ENCODE measurements at regions not wholly inside any gene's neighbourhood (a gene's known extent, or its start where the extent isn't known, plus 50 kb on each side); places are given as distances from the start of the nearest gene placed in this dataset.

GRCh38 chr11:119880143-119880542 lies 151.1 kb upstream of the NECTIN1 start:
- H3K36me3 ChIP-seq (ENCODE audit: low read depth) = no peaks in the 10 kb centered on the region
- TF ChIP-seq CTCF (conservative IDR thresholded peaks at IDR 0.05) = no peak
- no peak for TF ChIP-seq EZH2 (IDR thresholded peaks at IDR 0.05; ENCODE audit: low read depth)
- ChIA-PET CTCF (no interaction called here), POLR2A (ENCODE audit: unreplicated experiment) (no interaction called here)
- H3F3A ChIP-seq (ENCODE audit: insufficient read depth, low read depth) = no peaks in the 10 kb centered on the region
- H4K20me1 ChIP-seq (ENCODE audit: insufficient read depth) = no peaks in the 10 kb centered on the region
- H3K4me2 ChIP-seq = no peak overlapping the region
- DNase-seq = no peak
- intact Hi-C loops (cut with micrococcal nuclease; ENCODE audit: unreplicated experiment) = no loop called here
- H3K9me2 ChIP-seq (ENCODE audit: insufficient read depth) = no peaks in the 10 kb centered on the region
- no TSS peak for BruUV-seq (replicated peaks)
- no peak overlapping the region for H2AFZ ChIP-seq
- no peaks in the 10 kb centered on the region for H3K79me2 ChIP-seq (ENCODE audit: low read depth)
- no peak overlapping the region for H3K4me3 ChIP-seq
- H3K27me3 ChIP-seq (ENCODE audit: insufficient read depth, low read depth) = peaks cover 81% of the 10 kb centered on the region
- H3K9me3 ChIP-seq (ENCODE audit: insufficient read depth, low read depth) = no peaks in the 10 kb centered on the region
- H3K27ac ChIP-seq = no peak overlapping the region
- H3K4me1 ChIP-seq (replicated peaks; ENCODE audit: insufficient read depth) = no peaks in the 10 kb centered on the region

DNA sequence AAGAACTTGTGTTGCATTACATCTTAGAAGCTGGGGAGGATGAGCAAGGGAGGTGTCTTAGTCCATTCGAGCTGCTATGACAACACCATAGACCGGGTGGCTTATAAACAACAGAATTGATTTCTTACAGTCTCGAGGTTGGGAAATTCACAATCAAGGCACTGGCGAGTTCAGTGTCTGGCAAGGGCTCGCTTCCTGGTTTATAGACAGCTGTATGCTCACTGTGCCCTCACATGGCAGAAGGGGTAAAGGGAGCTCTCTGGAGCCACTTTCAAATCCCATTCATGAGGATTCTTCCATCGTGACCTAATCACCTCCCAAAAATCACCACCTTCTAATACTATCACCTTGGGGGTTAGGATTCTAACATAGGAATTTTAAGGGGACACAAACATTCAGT lies 150.0 kb upstream of the NECTIN1 start:
- H3K27ac ChIP-seq = no peak overlapping the region
- no peaks in the 10 kb centered on the region for H4K20me1 ChIP-seq (ENCODE audit: insufficient read depth)
- H3K4me2 ChIP-seq = no peak overlapping the region
- no peaks in the 10 kb centered on the region for H3F3A ChIP-seq (ENCODE audit: insufficient read depth, low read depth)
- H3K79me2 ChIP-seq (ENCODE audit: low read depth) = no peaks in the 10 kb centered on the region
- no peak overlapping the region for H3K4me3 ChIP-seq
- no peaks in the 10 kb centered on the region for H3K9me2 ChIP-seq (ENCODE audit: insufficient read depth)
- intact Hi-C loops (cut with micrococcal nuclease; ENCODE audit: unreplicated experiment) = no loop called here
- H3K27me3 ChIP-seq (ENCODE audit: insufficient read depth, low read depth) = peaks cover 81% of the 10 kb centered on the region
- H3K9me3 ChIP-seq (ENCODE audit: insufficient read depth, low read depth) = no peaks in the 10 kb centered on the region
- ChIA-PET POLR2A (ENCODE audit: unreplicated experiment) (interaction anchor here (0.5 kb wide), 1 partner anchor 76 kb away, joined by 10 read pairs; no protein-coding TSS in a partner anchor), CTCF (no interaction called here)
- TF ChIP-seq CTCF (conservative IDR thresholded peaks at IDR 0.05) = no peak
- no peak for TF ChIP-seq EZH2 (IDR thresholded peaks at IDR 0.05; ENCODE audit: low read depth)
- BruUV-seq (replicated peaks) = no TSS peak
- no peaks in the 10 kb centered on the region for H3K4me1 ChIP-seq (replicated peaks; ENCODE audit: insufficient read depth)
- H3K36me3 ChIP-seq (ENCODE audit: low read depth) = no peaks in the 10 kb centered on the region
- no peak overlapping the region for H2AFZ ChIP-seq
- DNase-seq = no peak

DNA sequence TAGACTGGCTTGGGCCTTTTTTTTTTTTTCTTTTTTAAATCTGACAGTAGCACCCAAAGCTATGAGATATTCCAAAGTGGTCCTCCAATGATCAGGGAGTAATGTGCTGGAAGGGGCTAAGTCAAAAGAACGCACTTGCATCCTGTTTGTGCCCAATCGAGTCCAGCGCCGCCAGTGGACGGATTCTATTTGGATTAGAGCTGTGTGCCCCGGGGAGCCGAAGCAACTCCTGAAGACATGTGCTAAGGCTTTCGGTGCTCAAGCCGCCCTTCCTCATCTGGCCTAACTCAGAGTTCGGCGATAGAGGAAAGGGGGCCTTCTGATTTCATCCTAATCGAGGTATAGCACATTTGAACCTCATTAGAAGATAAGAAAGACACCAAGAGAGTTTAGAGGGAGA lies 147.8 kb upstream of the NECTIN1 start:
- ChIA-PET CTCF (no interaction called here), POLR2A (ENCODE audit: unreplicated experiment) (no interaction called here)
- Histone ChIP-seq H3K4me1 (replicated peaks; ENCODE audit: insufficient read depth) (no peaks in the 10 kb centered on the region), H3K4me3 (no peak overlapping the region), H4K20me1 (ENCODE audit: insufficient read depth) (no peaks in the 10 kb centered on the region), H3F3A (ENCODE audit: insufficient read depth, low read depth) (no peaks in the 10 kb centered on the region), H3K36me3 (ENCODE audit: low read depth) (no peaks in the 10 kb centered on the region), H2AFZ (no peak overlapping the region), H3K4me2 (no peak overlapping the region), H3K9me2 (ENCODE audit: insufficient read depth) (no peaks in the 10 kb centered on the region), H3K27me3 (ENCODE audit: insufficient read depth, low read depth) (peaks cover 83% of the 10 kb centered on the region), H3K79me2 (ENCODE audit: low read depth) (no peaks in the 10 kb centered on the region), H3K27ac (no peak overlapping the region), H3K9me3 (ENCODE audit: insufficient read depth, low read depth) (no peaks in the 10 kb centered on the region)
- intact Hi-C loops (cut with micrococcal nuclease; ENCODE audit: unreplicated experiment) = no loop called here
- no peak for DNase-seq
- BruUV-seq (replicated peaks) = no TSS peak
- TF ChIP-seq CTCF (conservative IDR thresholded peaks at IDR 0.05) (no peak), EZH2 (IDR thresholded peaks at IDR 0.05; ENCODE audit: low read depth) (no peak)
